ENCODE measurements at regions not wholly inside any gene's neighbourhood (a gene's known extent, or its start where the extent isn't known, plus 50 kb on each side); places are given as distances from the start of the nearest gene placed in this dataset.

GRCh38 chr20:19026121-19026878 lies 186.1 kb upstream of the SLC24A3 start:
- peak in 1 of 2 donors; percentile 38 for ATAC-seq
- H3K4me3 ChIP-seq = no peak overlapping the region
- H3K4me1 ChIP-seq = no peaks in the 10 kb centered on the region
- no peaks in the 10 kb centered on the region for H3K36me3 ChIP-seq
- no peaks in the 10 kb centered on the region for H3K27me3 ChIP-seq (ENCODE audit: low read depth)
- intact Hi-C loops (cut with DNase I) = no loop called here
- no peak for DNase-seq
- H3K9me3 ChIP-seq = peaks cover 3% of the 10 kb centered on the region
- no peak overlapping the region for H3K27ac ChIP-seq
- no peak for TF ChIP-seq CTCF (IDR thresholded peaks at IDR 0.05)

- H3K27me3 ChIP-seq (ENCODE audit: low read depth) = no peaks in the 10 kb centered on the region
- no peak overlapping the region for H3K4me3 ChIP-seq
- DNase-seq (no peak), ATAC-seq (peak; percentile 12 to 14)
- H3K36me3 ChIP-seq = no peaks in the 10 kb centered on the region
- no peak overlapping the region for H3K27ac ChIP-seq
- intact Hi-C loops (cut with DNase I) = no loop called here
- no peak for TF ChIP-seq CTCF (IDR thresholded peaks at IDR 0.05)
- H3K9me3 ChIP-seq = peaks cover 3% of the 10 kb centered on the region
- no peaks in the 10 kb centered on the region for H3K4me1 ChIP-seq
Measured at GRCh38 chr20:19026901-19027644, 185.4 kb upstream of the SLC24A3 start.

GRCh38 chr20:19027971-19028370 lies 184.5 kb upstream of the SLC24A3 start:
- DNase-seq (no peak), ATAC-seq (no peak)
- H3K27ac ChIP-seq = no peak overlapping the region
- no peak for TF ChIP-seq CTCF (IDR thresholded peaks at IDR 0.05)
- H3K4me1 ChIP-seq = no peaks in the 10 kb centered on the region
- no peaks in the 10 kb centered on the region for H3K27me3 ChIP-seq (ENCODE audit: low read depth)
- intact Hi-C loops (cut with DNase I) = no loop called here
- H3K36me3 ChIP-seq = no peaks in the 10 kb centered on the region
- H3K4me3 ChIP-seq = no peak overlapping the region
- peaks cover 3% of the 10 kb centered on the region for H3K9me3 ChIP-seq

GRCh38 chr20:19041787-19042186 lies 170.7 kb upstream of the SLC24A3 start:
- ATAC-seq = no peak
- Histone ChIP-seq H3K27ac (no peak overlapping the region), H3K4me1 (no peaks in the 10 kb centered on the region), H3K9me3 (no peaks in the 10 kb centered on the region), H3K27me3 (ENCODE audit: low read depth) (no peaks in the 10 kb centered on the region), H3K4me3 (no peak overlapping the region), H3K36me3 (no peaks in the 10 kb centered on the region)
- no peak for DNase-seq
- TF ChIP-seq CTCF (IDR thresholded peaks at IDR 0.05) = no peak
- intact Hi-C loops (cut with DNase I) = no loop called here

GRCh38 chr20:19045371-19045770 lies 167.1 kb upstream of the SLC24A3 start:
- no peak for TF ChIP-seq CTCF (IDR thresholded peaks at IDR 0.05)
- no peak for DNase-seq
- no peak overlapping the region for H3K27ac ChIP-seq

More at GRCh38 chr20:19045371-19045770, 167.1 kb upstream of the SLC24A3 start:
- Histone ChIP-seq H3K9me3 (no peaks in the 10 kb centered on the region), H3K36me3 (no peaks in the 10 kb centered on the region), H3K4me1 (peaks cover 5% of the 10 kb centered on the region), H3K4me3 (no peak overlapping the region), H3K27me3 (ENCODE audit: low read depth) (no peaks in the 10 kb centered on the region)
- no peak for ATAC-seq
- intact Hi-C loops (cut with DNase I) = no loop called here
